Caco-2 (cell line): ENCODE measurements at regions not wholly inside any gene's neighbourhood (a gene's known extent, or its start where the extent isn't known, plus 50 kb on each side); places are given as distances from the start of the nearest gene placed in this dataset.

Experiments
- BruUV-seq: library from RNA; stranded (reverse); fragments of 400-500 nt; replicated peaks from 2 replicates; lab custom pipeline; 2021; lab: Mats Ljungman, UMichigan
- CTCF ChIA-PET: fragments of 300-600 bp; sonication (Branson Sonifier 250); formaldehyde crosslinking; loops from one replicate; lab custom pipeline; 2022; ENCODE audit warnings: antibody characterized with exemption; lab: Charles Lee
- POLR2A ChIA-PET: fragments of 300-600 bp; sonication (Branson Sonifier 250); formaldehyde crosslinking; loops from one replicate; lab custom pipeline; 2022; ENCODE audit warnings: antibody characterized with exemption; lab: Charles Lee
- DNase-seq, 2 experiments: peaks; one replicate each; pipeline versions ENCODE4 v3.0.0 to v3.0.0-alpha.2; 2020 to 2022
- H3K27me3 ChIP-seq: replicated peaks from 2 replicates; pipeline ENCODE4 v1.6.0; 2011; ENCODE audit warnings: low read length; ENCODE audit not compliant: control insufficient read depth, insufficient read depth
- H3K36me3 ChIP-seq: 2 replicates; pipeline ENCODE4 v1.5.1; 2011; ENCODE audit warnings: low read length; ENCODE audit not compliant: control insufficient read depth, insufficient read depth
- H3K4me1 ChIP-seq: fragments of 250-450 bp; sonication (Bioruptor Pico); 2 replicates; pipeline ENCODE4 v1.5.1; 2020; ENCODE audit warnings: mild to moderate bottlenecking
- H3K4me3 ChIP-seq: 2 replicates; pipeline ENCODE4 v1.5.1; 2011; ENCODE audit warnings: low read depth, mild to moderate bottlenecking, control low read depth, low read length
- H3K9me3 ChIP-seq: fragments of 250-450 bp; sonication (Bioruptor Pico); 2 replicates; pipeline ENCODE4 v1.5.1; 2020; ENCODE audit warnings: mild to moderate bottlenecking, moderate library complexity
- H3K27ac Mint-ChIP-seq: one replicate; pipeline ENCODE4 v1.8.0; 2022; ENCODE audit warnings: mixed read lengths; ENCODE audit not compliant: unreplicated experiment
- H3K27me3 Mint-ChIP-seq: one replicate; pipeline ENCODE4 v1.8.0; 2022; ENCODE audit warnings: mixed read lengths; ENCODE audit not compliant: insufficient read depth, unreplicated experiment
- H3K36me3 Mint-ChIP-seq: one replicate; pipeline ENCODE4 v1.8.0; 2022; ENCODE audit warnings: mild to moderate bottlenecking, mixed read lengths; ENCODE audit not compliant: insufficient read depth, unreplicated experiment
- H3K4me1 Mint-ChIP-seq: one replicate; pipeline ENCODE4 v1.8.0; 2022; ENCODE audit warnings: low read depth, mixed read lengths; ENCODE audit not compliant: unreplicated experiment
- H3K4me3 Mint-ChIP-seq: one replicate; pipeline ENCODE4 v1.8.0; 2022; ENCODE audit warnings: mild to moderate bottlenecking, moderate library complexity, mixed read lengths; ENCODE audit not compliant: unreplicated experiment
- H3K9me3 Mint-ChIP-seq: one replicate; pipeline ENCODE4 v1.8.0; 2022; ENCODE audit warnings: mixed read lengths; ENCODE audit not compliant: unreplicated experiment
- intact Hi-C: fragments of 100-400 bp; cut with micrococcal nuclease; formaldehyde crosslinking; loops from one replicate; pipeline ENCODE4 v1.10.0; 2022; ENCODE audit not compliant: unreplicated experiment
- TF ChIP-seq, protein P1 (sequence below), 2 experiments: fragments of 200-600 bp in 1 of 2; IDR thresholded peaks; 1 replicate in 1 of 2; 2 replicates in 1 of 2; pipeline versions ENCODE4 v1.5.1 to v1.8.0; 2011 to 2022; ENCODE audit warnings: antibody characterized with exemption in 1 of 2, control low read depth in 1 of 2, inconsistent platforms in 1 of 2, low read depth in 1 of 2, low read length in 1 of 2, mild to moderate bottlenecking in 1 of 2, moderate library complexity in 1 of 2; ENCODE audit not compliant: insufficient read depth in 1 of 2, severe bottlenecking in 1 of 2, unreplicated experiment in 1 of 2

DNA sequence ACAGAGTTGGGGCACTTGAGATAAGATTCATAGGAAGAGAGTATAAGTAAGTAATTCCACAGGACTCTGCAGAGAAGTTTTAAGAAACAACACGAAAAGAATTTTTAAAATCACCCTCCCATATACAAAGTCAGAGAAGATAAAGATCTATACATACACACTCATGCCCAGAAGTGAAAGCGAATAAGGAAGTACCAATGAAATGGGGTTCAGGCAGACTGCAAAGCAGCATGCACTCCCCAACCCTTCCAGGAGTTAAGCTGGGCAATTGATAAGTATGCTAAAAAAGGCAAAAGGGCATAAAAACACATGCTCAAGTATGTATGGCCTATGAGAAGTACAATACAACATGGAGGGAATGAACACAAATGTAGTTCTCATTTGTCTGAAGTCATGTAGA, 246.2 kb upstream of the GRIP1 start:
- Histone ChIP-seq H3K27me3 (no peaks in the 10 kb centered on the region), H3K4me1 (no peaks in the 10 kb centered on the region), H3K4me3 (no peak overlapping the region), H3K9me3 (no peaks in the 10 kb centered on the region), H3K36me3 (no peaks in the 10 kb centered on the region)
- H3K4me1 Mint-ChIP-seq: peaks cover 4% of the 10 kb centered on the region
- no peak for DNase-seq
- no peaks in the 10 kb centered on the region for H3K9me3 Mint-ChIP-seq
- intact Hi-C loops: no loop called here
- no peaks in the 10 kb centered on the region for H3K27me3 Mint-ChIP-seq
- H3K4me3 Mint-ChIP-seq: no peak overlapping the region
- CTCF ChIA-PET: no interaction called here
- H3K36me3 Mint-ChIP-seq: no peaks in the 10 kb centered on the region
- H3K27ac Mint-ChIP-seq: no peak overlapping the region
- POLR2A ChIA-PET: no interaction called here
- no TSS peak for BruUV-seq
- TF ChIP-seq, protein P1, sequence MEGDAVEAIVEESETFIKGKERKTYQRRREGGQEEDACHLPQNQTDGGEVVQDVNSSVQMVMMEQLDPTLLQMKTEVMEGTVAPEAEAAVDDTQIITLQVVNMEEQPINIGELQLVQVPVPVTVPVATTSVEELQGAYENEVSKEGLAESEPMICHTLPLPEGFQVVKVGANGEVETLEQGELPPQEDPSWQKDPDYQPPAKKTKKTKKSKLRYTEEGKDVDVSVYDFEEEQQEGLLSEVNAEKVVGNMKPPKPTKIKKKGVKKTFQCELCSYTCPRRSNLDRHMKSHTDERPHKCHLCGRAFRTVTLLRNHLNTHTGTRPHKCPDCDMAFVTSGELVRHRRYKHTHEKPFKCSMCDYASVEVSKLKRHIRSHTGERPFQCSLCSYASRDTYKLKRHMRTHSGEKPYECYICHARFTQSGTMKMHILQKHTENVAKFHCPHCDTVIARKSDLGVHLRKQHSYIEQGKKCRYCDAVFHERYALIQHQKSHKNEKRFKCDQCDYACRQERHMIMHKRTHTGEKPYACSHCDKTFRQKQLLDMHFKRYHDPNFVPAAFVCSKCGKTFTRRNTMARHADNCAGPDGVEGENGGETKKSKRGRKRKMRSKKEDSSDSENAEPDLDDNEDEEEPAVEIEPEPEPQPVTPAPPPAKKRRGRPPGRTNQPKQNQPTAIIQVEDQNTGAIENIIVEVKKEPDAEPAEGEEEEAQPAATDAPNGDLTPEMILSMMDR (IDR thresholded peaks at IDR 0.05; ENCODE audit: insufficient read depth in 1 of 2, low read depth in 1 of 2, low read length in 1 of 2, severe bottlenecking in 1 of 2, unreplicated experiment in 1 of 2): no peak

DNA sequence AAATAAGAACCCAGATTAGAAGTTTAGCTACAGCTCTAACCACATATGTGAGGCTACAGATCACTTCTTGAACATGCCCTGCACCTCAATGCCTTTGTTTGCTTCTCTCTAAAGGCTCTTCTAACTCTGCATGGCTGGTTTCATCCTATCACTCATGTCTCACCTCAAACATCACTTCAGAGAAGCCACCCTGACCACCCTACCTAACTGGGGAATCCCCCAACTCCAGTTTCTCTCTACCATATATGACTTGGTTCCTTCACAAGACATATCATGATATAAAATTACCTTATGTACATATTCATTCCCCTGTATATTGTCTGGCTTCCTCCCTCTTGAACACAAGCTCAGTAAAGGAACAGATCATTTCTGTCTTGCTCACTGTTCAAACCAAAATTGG, 250.2 kb upstream of the GRIP1 start:
- no peaks in the 10 kb centered on the region for H3K4me1 ChIP-seq
- CTCF ChIA-PET: no interaction called here
- POLR2A ChIA-PET: no interaction called here
- intact Hi-C loops: no loop called here
- no peaks in the 10 kb centered on the region for H3K27me3 ChIP-seq
- Mint-ChIP-seq H3K27ac (no peak overlapping the region), H3K4me3 (no peak overlapping the region), H3K27me3 (peaks cover 6% of the 10 kb centered on the region), H3K9me3 (no peaks in the 10 kb centered on the region), H3K4me1 (peaks cover 4% of the 10 kb centered on the region), H3K36me3 (no peaks in the 10 kb centered on the region)
- no peaks in the 10 kb centered on the region for H3K36me3 ChIP-seq
- TF ChIP-seq, protein P1 (IDR thresholded peaks at IDR 0.05; ENCODE audit: insufficient read depth in 1 of 2, low read depth in 1 of 2, low read length in 1 of 2, severe bottlenecking in 1 of 2, unreplicated experiment in 1 of 2): no peak
- H3K9me3 ChIP-seq: no peaks in the 10 kb centered on the region
- no TSS peak for BruUV-seq
- DNase-seq: no peak
- H3K4me3 ChIP-seq: no peak overlapping the region

DNA sequence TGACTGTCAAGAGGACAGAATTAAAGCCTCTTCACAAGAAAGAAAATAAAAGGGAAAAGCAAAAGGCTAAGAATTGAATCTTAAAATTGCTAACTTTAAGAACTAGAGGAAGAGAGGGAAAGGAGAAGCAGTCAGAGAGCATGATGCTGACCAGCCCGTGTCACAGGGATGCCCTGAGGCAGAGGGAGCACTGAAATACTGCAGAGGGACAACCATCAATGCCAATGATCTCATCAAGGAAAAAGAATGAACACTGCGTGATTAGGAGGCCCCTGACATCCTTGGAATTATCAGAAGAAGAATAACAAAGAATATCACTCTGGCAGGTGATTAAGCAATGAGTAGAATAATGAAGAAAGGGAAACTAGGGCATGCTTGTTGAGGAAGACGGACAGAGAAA, 252.2 kb upstream of the GRIP1 start:
- Mint-ChIP-seq H3K4me3 (no peak overlapping the region), H3K4me1 (no peaks in the 10 kb centered on the region)

More for the DNA sequence above, 252.2 kb upstream of the GRIP1 start:
- ChIA-PET POLR2A (no interaction called here), CTCF (no interaction called here)
- no TSS peak for BruUV-seq
- H3K4me1 ChIP-seq: no peaks in the 10 kb centered on the region
- DNase-seq: no peak
- TF ChIP-seq, protein P1 (IDR thresholded peaks at IDR 0.05; ENCODE audit: insufficient read depth in 1 of 2, low read depth in 1 of 2, low read length in 1 of 2, severe bottlenecking in 1 of 2, unreplicated experiment in 1 of 2): no peak
- no peaks in the 10 kb centered on the region for H3K9me3 ChIP-seq
- H3K9me3 Mint-ChIP-seq: no peaks in the 10 kb centered on the region
- H3K4me3 ChIP-seq: no peak overlapping the region
- no peaks in the 10 kb centered on the region for H3K36me3 Mint-ChIP-seq
- no peaks in the 10 kb centered on the region for H3K27me3 ChIP-seq
- no peaks in the 10 kb centered on the region for H3K36me3 ChIP-seq
- intact Hi-C loops: no loop called here
- H3K27ac Mint-ChIP-seq: no peak overlapping the region
- peaks cover 8% of the 10 kb centered on the region for H3K27me3 Mint-ChIP-seq
